GM12875 (cell line): ENCODE measurements at regions not wholly inside any gene's neighbourhood (a gene's known extent, or its start where the extent isn't known, plus 50 kb on each side); places are given as distances from the start of the nearest gene placed in this dataset.

Source experiments
- H3K4me3 ChIP-seq: one replicate; pipeline ENCODE4 v1.5.1; 2011; ENCODE audit warnings: low read depth, low read length, control low read depth
- TF ChIP-seq, protein P1 (sequence below): IDR thresholded peaks from 2 replicates; pipeline ENCODE4 v1.5.1; 2011; ENCODE audit warnings: low read depth, mild to moderate bottlenecking, control low read depth, inconsistent platforms, low read length, moderate library complexity, borderline replicate concordance; ENCODE audit not compliant: insufficient read depth

DNA sequence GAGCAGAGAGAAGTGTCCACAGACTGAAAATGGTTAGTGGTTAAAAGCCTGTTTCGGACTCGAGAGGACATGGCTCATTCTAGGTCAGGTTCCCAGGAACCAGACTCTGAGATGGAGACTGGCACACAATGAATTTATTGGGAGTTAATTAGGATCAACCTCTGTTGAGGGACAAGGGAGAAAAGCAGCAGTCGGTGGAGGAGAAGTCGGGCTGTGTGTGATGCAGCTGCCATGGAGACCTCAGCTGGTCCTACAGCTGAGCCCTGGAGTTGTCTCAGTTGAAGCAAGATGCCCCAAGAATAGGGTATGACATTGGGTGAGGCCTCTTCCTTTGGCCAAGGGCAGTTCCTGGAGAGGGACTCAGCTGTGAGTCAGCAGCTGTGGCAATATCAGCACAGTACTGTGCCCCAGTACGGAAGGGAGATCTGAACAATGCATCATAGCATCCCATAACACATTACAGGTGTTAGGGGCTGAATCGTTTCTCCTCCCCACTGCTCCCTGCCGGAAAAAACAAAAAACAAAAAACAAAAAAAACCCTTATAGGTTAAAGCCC, 105.4 kb downstream of the ABHD5 start:
- TF ChIP-seq, protein P1, sequence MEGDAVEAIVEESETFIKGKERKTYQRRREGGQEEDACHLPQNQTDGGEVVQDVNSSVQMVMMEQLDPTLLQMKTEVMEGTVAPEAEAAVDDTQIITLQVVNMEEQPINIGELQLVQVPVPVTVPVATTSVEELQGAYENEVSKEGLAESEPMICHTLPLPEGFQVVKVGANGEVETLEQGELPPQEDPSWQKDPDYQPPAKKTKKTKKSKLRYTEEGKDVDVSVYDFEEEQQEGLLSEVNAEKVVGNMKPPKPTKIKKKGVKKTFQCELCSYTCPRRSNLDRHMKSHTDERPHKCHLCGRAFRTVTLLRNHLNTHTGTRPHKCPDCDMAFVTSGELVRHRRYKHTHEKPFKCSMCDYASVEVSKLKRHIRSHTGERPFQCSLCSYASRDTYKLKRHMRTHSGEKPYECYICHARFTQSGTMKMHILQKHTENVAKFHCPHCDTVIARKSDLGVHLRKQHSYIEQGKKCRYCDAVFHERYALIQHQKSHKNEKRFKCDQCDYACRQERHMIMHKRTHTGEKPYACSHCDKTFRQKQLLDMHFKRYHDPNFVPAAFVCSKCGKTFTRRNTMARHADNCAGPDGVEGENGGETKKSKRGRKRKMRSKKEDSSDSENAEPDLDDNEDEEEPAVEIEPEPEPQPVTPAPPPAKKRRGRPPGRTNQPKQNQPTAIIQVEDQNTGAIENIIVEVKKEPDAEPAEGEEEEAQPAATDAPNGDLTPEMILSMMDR, result no peak
- H3K4me3 ChIP-seq, result no peak overlapping the region

DNA sequence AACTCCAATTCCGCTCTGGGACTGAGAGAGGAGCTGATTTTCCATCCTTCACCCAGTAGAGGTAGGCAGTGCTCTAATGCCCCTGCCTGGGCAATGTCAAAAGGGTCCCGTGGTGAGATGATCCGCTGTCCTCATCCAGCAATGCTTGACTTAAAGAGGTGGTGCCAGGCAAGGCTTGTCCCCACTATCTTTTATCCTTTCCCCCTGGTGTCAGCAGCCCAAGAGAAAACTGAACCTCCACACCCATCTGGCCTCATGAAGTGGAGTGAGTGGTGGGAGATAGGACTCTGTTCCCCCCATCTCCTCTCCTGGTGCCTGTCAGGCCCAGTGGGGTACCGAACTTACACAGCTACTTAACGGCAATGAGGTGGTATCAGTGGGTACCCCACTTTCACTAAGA, 107.1 kb downstream of the ABHD5 start:
- TF ChIP-seq, protein P1, result no peak

DNA sequence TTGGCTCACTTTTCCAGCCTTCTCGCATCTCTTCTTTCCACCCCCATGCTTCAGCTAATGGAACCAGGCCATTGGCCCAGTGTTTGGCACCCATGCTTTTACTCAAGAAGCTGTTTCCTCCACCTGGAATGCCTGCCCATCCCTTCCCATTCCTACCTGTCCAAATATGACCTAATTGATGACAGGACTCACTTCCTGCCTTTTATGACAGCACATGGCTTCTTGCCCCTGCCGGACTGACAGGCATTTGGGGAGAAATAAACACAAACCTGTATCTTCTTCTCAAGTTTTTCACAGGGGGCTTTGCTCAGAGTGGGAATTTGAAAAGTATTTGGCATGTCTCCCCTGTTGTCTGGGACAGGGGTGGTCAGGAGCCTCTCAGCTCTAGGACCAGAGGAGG, 120.1 kb downstream of the ABHD5 start:
- H3K4me3 ChIP-seq, result no peak overlapping the region
- TF ChIP-seq, protein P1, result no peak

More for the DNA sequence above, 107.1 kb downstream of the ABHD5 start:
- H3K4me3 ChIP-seq, result no peak overlapping the region

DNA sequence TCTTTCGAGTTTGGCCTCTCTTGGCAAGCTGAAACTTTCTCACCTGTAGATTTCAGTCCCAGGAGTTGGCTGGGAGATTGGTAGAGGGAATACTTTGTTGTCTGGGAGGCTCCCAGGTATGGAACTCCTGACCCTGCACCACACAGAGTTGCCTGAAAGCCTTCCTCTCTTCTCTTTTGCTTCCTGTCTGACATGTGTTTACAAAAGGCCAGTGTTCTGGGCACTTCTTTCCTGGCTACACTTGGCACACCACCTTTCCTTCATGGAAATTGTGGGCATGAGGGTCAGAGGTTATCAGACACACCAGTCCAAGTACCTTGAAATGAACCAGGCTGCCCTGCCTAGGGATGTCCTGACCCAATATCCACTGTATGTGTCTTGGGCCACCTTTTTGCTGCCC, 123.7 kb downstream of the ABHD5 start:
- TF ChIP-seq, protein P1, result no peak
- H3K4me3 ChIP-seq, result no peak overlapping the region

DNA sequence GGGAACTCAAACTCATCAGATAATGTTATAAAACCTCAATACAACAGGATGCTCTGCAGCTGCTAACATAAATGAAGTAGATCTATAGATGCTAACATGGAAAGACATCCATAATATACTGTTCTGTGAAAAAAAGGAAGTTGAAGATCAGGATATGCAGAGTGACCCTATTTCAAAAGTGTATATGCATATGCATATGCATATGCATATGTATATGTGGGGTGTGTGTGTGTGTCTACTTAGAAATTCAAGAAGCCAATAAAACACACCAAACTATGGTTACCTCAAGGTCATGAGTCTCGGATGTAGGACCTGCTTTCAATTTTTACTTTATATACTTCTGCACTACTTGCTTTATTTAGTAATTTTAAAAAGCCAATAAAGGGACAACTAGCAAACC, 125.6 kb downstream of the ABHD5 start:
- H3K4me3 ChIP-seq, result no peak overlapping the region
- TF ChIP-seq, protein P1, result no peak

DNA sequence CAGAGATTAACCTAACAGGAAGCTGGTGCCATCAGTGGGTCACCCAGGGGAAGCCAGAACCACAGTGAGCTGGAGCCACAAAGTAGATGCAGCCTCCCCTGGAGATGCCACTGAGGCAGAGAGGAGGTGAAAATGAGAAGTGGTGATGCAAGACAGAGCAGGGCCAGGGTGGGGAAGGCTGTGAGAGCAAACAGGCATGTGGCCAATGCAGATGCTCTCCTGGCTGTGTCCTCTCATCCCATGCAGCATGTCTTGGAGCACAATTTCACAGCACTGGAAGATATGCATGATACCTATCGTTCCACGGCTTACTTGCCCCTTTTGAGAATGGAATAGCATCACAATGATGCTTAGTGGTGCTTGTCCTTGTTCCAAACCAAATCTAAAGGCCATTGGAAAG, 126.3 kb downstream of the ABHD5 start:
- TF ChIP-seq, protein P1, result no peak
- no peak overlapping the region for H3K4me3 ChIP-seq

DNA sequence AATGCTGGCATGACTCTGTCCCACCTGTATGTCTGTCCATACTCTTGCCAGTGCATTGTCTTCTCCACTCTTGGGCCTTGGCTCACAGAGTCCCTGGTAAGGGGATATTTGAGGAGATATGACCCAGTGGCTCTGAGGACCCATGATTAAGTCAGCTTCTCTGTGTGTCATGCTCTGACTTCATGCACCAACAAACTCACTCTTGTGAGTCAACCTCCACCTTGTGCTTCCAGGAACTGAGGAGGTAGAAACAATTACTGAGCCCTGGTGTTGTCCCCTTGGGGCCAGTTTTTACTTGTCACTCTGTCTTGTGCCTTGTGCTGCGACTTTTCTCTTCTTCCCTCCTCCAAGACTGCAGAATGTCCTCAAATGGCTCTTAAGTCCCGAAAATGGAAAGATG, 127.1 kb downstream of the ABHD5 start:
- H3K4me3 ChIP-seq, result no peak overlapping the region
- TF ChIP-seq, protein P1, result no peak
